MCF 10A (cell line): ENCODE measurements at regions not wholly inside any gene's neighbourhood (a gene's known extent, or its start where the extent isn't known, plus 50 kb on each side); places are given as distances from the start of the nearest gene placed in this dataset.

ENCODE experiments used
- BruUV-seq: library from RNA; stranded (reverse); fragments of 400-500 nt; replicated peaks from 2 replicates; lab custom pipeline; 2021; lab: Mats Ljungman, UMichigan
- CTCF ChIA-PET: fragments of 300-600 bp; sonication (Branson Sonifier 250); formaldehyde crosslinking; extraction: SDS; loops from one replicate; lab custom pipeline; 2021; ENCODE audit warnings: antibody characterized with exemption, inconsistent platforms; lab: Yijun Ruan, JAX
- POLR2A ChIA-PET: fragments of 300-600, 350-650 bp; sonication (Branson Sonifier 250); formaldehyde crosslinking; extraction: SDS; loops from one replicate; lab custom pipeline; 2020; ENCODE audit warnings: antibody characterized with exemption, inconsistent platforms; lab: Yijun Ruan, JAX
- DNase-seq: peaks from one replicate; pipeline ENCODE4 v3.0.0-alpha.2; 2018; ENCODE audit not compliant: unreplicated experiment
- H3K27ac Mint-ChIP-seq: one replicate; pipeline ENCODE4 v1.8.0; 2022; ENCODE audit warnings: mild to moderate bottlenecking, low read depth, mixed read lengths; ENCODE audit not compliant: unreplicated experiment
- H3K27me3 Mint-ChIP-seq: one replicate; pipeline ENCODE4 v1.8.0; 2022; ENCODE audit warnings: mixed read lengths; ENCODE audit not compliant: insufficient read depth, unreplicated experiment
- H3K36me3 Mint-ChIP-seq: one replicate; pipeline ENCODE4 v1.8.0; 2022; ENCODE audit warnings: mild to moderate bottlenecking, moderate library complexity, mixed read lengths; ENCODE audit not compliant: insufficient read depth, unreplicated experiment
- H3K4me1 Mint-ChIP-seq: one replicate; pipeline ENCODE4 v1.8.0; 2022; ENCODE audit warnings: mixed read lengths; ENCODE audit not compliant: insufficient read depth, unreplicated experiment
- H3K4me3 Mint-ChIP-seq: one replicate; pipeline ENCODE4 v1.8.0; 2022; ENCODE audit warnings: mild to moderate bottlenecking, moderate library complexity, mixed read lengths; ENCODE audit not compliant: unreplicated experiment
- H3K9me3 Mint-ChIP-seq: one replicate; pipeline ENCODE4 v1.8.0; 2022; ENCODE audit warnings: mixed read lengths; ENCODE audit not compliant: unreplicated experiment
- intact Hi-C: fragments of 100-400 bp; cut with micrococcal nuclease; formaldehyde crosslinking; loops from 2 replicates; pipeline ENCODE4 v1.14.1; 2022
- TF ChIP-seq, protein P1 (sequence below): fragments of 200-600 bp; IDR thresholded peaks from one replicate; pipeline ENCODE4 v1.8.0; 2022; ENCODE audit warnings: antibody characterized with exemption, mild to moderate bottlenecking; ENCODE audit not compliant: unreplicated experiment

DNA sequence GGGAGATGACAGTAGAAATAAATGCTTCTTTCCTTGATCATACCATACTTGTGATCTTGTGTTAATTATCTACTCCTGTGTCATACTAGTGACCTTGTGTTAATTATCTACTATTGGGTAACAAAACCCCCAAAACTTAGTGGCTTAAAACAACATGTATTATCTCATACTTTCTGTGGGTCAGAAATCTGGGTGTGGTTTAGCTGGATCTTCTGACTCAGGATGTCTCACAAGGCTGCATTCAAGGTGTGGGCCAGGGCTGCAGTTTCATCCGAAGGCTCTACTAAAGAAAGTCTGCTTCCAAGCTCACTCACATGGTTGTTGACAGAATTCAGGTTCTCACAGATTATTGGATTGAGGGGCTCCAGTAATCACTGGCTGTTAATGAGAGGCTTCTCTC lies 70.3 kb upstream of the NDP start:
- CTCF ChIA-PET: interaction anchor here (1.3 kb wide), 1 partner anchor 18 kb away, joined by 3 read pairs; no protein-coding TSS in a partner anchor
- Mint-ChIP-seq H3K4me3 (no peak overlapping the region), H3K9me3 (no peaks in the 10 kb centered on the region), H3K4me1 (no peaks in the 10 kb centered on the region), H3K27me3 (peaks cover 25% of the 10 kb centered on the region), H3K36me3 (no peaks in the 10 kb centered on the region), H3K27ac (no peak overlapping the region)
- TF ChIP-seq, protein P1, sequence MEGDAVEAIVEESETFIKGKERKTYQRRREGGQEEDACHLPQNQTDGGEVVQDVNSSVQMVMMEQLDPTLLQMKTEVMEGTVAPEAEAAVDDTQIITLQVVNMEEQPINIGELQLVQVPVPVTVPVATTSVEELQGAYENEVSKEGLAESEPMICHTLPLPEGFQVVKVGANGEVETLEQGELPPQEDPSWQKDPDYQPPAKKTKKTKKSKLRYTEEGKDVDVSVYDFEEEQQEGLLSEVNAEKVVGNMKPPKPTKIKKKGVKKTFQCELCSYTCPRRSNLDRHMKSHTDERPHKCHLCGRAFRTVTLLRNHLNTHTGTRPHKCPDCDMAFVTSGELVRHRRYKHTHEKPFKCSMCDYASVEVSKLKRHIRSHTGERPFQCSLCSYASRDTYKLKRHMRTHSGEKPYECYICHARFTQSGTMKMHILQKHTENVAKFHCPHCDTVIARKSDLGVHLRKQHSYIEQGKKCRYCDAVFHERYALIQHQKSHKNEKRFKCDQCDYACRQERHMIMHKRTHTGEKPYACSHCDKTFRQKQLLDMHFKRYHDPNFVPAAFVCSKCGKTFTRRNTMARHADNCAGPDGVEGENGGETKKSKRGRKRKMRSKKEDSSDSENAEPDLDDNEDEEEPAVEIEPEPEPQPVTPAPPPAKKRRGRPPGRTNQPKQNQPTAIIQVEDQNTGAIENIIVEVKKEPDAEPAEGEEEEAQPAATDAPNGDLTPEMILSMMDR: no peak
- POLR2A ChIA-PET: no interaction called here
- BruUV-seq: no TSS peak
- intact Hi-C loops: no loop called here
- DNase-seq: no peak

DNA sequence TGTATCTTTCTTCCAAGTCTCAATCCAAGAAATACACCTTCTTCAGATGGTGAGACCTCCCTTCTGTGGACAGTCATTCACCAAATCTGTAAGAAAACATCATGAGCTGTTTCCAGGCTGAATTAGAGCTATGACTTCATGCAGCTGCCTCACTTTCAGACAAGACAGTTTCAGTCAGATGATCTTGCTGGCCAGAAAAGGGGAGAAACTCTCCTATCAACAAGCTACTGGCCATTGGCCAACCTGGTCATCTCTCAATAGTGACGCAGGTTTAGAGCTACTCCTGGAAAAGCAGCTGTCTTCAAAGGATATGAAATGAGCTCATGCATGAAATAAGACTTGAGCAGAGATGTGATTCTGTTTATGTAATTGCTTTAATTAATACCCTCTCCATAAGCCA lies 69.6 kb upstream of the NDP start:
- H3K27me3 Mint-ChIP-seq: peaks cover 31% of the 10 kb centered on the region
- no peaks in the 10 kb centered on the region for H3K9me3 Mint-ChIP-seq
- CTCF ChIA-PET: interaction anchor here (1.1 to 2.1 kb wide), 2 partner anchors 17 to 19 kb away, joined by 3 to 8 read pairs; no protein-coding TSS in a partner anchor
- no peak for DNase-seq
- no peaks in the 10 kb centered on the region for H3K4me1 Mint-ChIP-seq
- no TSS peak for BruUV-seq
- POLR2A ChIA-PET: interaction anchor here (0.7 kb wide), 1 partner anchor 19 kb away, joined by 3 read pairs; no protein-coding TSS in a partner anchor
- intact Hi-C loops: no loop called here
- TF ChIP-seq, protein P1: no peak
- H3K27ac Mint-ChIP-seq: no peak overlapping the region
- H3K36me3 Mint-ChIP-seq: no peaks in the 10 kb centered on the region
- H3K4me3 Mint-ChIP-seq: no peak overlapping the region

DNA sequence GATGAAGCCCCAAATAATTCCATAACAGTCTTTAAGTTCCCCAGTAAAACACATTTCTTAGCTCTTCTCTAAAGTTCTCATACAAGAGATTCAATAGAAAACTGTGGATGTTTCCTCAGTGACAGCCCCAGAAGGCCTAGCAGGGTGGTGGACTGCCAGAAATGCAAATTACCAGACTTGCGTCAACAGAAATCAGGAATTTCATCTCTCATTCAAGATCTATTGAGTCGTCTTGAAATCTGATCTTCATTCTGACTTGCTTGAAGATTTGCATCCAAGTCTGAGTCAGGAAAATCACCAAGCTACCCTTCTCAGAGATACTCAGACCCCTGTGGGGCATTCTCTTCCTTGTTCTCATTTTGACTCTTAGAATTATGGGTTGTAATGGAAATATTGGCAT lies 68.9 kb upstream of the NDP start:
- Mint-ChIP-seq H3K27ac (no peak overlapping the region), H3K4me3 (no peak overlapping the region), H3K36me3 (no peaks in the 10 kb centered on the region), H3K4me1 (no peaks in the 10 kb centered on the region), H3K27me3 (peaks cover 32% of the 10 kb centered on the region), H3K9me3 (no peaks in the 10 kb centered on the region)
- ChIA-PET POLR2A (interaction anchor here (0.7 kb wide), 2 partner anchors 18 to 26 kb away, joined by 3 read pairs; no protein-coding TSS in a partner anchor), CTCF (interaction anchor here (1.0 to 2.1 kb wide), 3 partner anchors 16 to 84 kb away, joined by 3 to 8 read pairs (median 3); no protein-coding TSS in a partner anchor)
- no peak for DNase-seq
- intact Hi-C loops: no loop called here
- TF ChIP-seq, protein P1: no peak
- no TSS peak for BruUV-seq

DNA sequence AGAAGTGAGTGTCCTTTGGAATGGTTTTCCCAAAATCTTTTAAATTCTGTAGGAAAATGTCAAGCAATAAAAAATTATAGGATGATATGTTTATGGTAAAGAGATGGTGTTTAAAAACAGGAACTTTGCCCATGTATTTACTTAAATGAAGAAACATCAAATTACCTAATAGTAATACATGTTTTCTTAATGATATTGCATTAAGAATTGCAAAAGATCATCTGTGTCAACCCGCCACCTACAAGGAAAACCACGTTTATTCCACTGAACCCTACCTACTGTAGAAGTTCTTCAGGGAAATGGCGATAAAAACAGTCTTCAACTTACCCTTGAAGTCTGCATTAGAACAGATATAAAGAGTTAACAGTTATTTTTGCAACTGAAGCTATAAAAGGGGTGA lies 67.2 kb upstream of the NDP start:
- Mint-ChIP-seq H3K4me1 (no peaks in the 10 kb centered on the region), H3K4me3 (no peak overlapping the region), H3K36me3 (no peaks in the 10 kb centered on the region), H3K27me3 (peaks cover 38% of the 10 kb centered on the region), H3K9me3 (no peaks in the 10 kb centered on the region), H3K27ac (no peak overlapping the region)
- intact Hi-C loops: no loop called here
- DNase-seq: no peak
- TF ChIP-seq, protein P1: no peak
- ChIA-PET POLR2A (no interaction called here), CTCF (interaction anchor here (0.6 kb wide), 1 partner anchor 1388 kb away, joined by 3 read pairs; no protein-coding TSS in a partner anchor)
- no TSS peak for BruUV-seq
